Liver (tissue), 3 donors: ENCODE measurements at regions not wholly inside any gene's neighbourhood (a gene's known extent, or its start where the extent isn't known, plus 50 kb on each side); places are given as distances from the start of the nearest gene placed in this dataset.

ENCODE experiments used
- GABPA ChIP-seq, 2 donors: IDR thresholded peaks in 1 of 2; conservative IDR thresholded peaks in 1 of 2; 2 replicates each; pipeline ENCODE4 v1.6.1; 2016; ENCODE audit warnings: antibody characterized with exemption in 2 of 2, mild to moderate bottlenecking in 1 of 2, moderate library complexity in 1 of 2
- RAD21 ChIP-seq, 2 donors: IDR thresholded peaks; 2 replicates each; pipeline ENCODE4 v1.6.1; 2016; ENCODE audit warnings: antibody characterized with exemption in 2 of 2, mild to moderate bottlenecking in 2 of 2
- RXRA ChIP-seq, 2 donors: IDR thresholded peaks; 2 replicates each; pipeline ENCODE4 v1.6.1; 2017 to 2018; ENCODE audit warnings: antibody characterized with exemption in 2 of 2, mild to moderate bottlenecking in 1 of 2
- SP1 ChIP-seq: IDR thresholded peaks from 2 replicates; pipeline ENCODE4 v1.6.1; 2018; ENCODE audit warnings: antibody characterized with exemption, mild to moderate bottlenecking
- TAF1 ChIP-seq: conservative IDR thresholded peaks from 2 replicates; pipeline ENCODE4 v1.6.1; 2016; ENCODE audit warnings: antibody characterized with exemption, mild to moderate bottlenecking
- YY1 ChIP-seq: IDR thresholded peaks from 2 replicates; pipeline ENCODE4 v1.6.1; 2016; ENCODE audit warnings: antibody characterized with exemption, mild to moderate bottlenecking
- TF ChIP-seq, protein P1 (sequence below): fragments of 150-350 bp; IDR thresholded peaks from 2 replicates; pipeline ENCODE4 v1.5.1; 2017; ENCODE audit warnings: improper control_type of control experiment, low read depth, low read length; ENCODE audit not compliant: missing input control
- TF ChIP-seq, protein P2 (sequence below): IDR thresholded peaks from 2 replicates; pipeline ENCODE4 v1.6.1; 2016; ENCODE audit warnings: antibody characterized with exemption, mild to moderate bottlenecking
- TF ChIP-seq, protein P3 (sequence below): IDR thresholded peaks from 2 replicates; pipeline ENCODE4 v1.6.1; 2016; ENCODE audit warnings: antibody characterized with exemption
- TF ChIP-seq, protein P4 (sequence below): IDR thresholded peaks from 2 replicates; pipeline ENCODE4 v1.6.1; 2016; ENCODE audit warnings: antibody characterized with exemption
- TF ChIP-seq, protein P5 (sequence below): IDR thresholded peaks from 2 replicates; pipeline ENCODE4 v1.6.1; 2016; ENCODE audit warnings: antibody characterized with exemption
- donor health status: healthy.
- donor health status: healthy.

DNA sequence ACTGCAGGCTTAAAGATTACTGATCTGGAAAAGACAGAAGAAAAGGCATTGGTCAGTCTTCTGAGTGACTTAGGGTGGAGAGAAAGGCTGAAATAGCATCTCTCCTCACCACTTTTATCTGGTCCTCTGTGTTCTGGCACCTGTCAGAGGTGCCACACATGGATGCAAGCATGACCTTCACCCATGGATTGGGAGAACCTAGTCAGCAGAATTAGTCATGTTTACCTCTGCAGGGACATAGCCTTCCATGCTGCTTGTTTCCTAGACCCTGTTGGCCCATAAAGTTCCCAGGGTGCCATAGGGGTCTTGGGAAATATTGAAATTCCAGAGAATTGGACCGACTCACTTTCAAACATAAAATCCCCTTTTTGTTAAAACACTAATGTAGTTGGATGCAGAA lies 98.4 kb upstream of the KDM5D start:
- TF ChIP-seq, protein P1, sequence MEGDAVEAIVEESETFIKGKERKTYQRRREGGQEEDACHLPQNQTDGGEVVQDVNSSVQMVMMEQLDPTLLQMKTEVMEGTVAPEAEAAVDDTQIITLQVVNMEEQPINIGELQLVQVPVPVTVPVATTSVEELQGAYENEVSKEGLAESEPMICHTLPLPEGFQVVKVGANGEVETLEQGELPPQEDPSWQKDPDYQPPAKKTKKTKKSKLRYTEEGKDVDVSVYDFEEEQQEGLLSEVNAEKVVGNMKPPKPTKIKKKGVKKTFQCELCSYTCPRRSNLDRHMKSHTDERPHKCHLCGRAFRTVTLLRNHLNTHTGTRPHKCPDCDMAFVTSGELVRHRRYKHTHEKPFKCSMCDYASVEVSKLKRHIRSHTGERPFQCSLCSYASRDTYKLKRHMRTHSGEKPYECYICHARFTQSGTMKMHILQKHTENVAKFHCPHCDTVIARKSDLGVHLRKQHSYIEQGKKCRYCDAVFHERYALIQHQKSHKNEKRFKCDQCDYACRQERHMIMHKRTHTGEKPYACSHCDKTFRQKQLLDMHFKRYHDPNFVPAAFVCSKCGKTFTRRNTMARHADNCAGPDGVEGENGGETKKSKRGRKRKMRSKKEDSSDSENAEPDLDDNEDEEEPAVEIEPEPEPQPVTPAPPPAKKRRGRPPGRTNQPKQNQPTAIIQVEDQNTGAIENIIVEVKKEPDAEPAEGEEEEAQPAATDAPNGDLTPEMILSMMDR = no peak
- no peak for TF ChIP-seq GABPA (IDR thresholded peaks at IDR 0.05 in 1 of 2, conservative IDR thresholded peaks at IDR 0.05 in 1 of 2)
- no peak for TF ChIP-seq RXRA (IDR thresholded peaks at IDR 0.05)
- TF ChIP-seq, protein P2, sequence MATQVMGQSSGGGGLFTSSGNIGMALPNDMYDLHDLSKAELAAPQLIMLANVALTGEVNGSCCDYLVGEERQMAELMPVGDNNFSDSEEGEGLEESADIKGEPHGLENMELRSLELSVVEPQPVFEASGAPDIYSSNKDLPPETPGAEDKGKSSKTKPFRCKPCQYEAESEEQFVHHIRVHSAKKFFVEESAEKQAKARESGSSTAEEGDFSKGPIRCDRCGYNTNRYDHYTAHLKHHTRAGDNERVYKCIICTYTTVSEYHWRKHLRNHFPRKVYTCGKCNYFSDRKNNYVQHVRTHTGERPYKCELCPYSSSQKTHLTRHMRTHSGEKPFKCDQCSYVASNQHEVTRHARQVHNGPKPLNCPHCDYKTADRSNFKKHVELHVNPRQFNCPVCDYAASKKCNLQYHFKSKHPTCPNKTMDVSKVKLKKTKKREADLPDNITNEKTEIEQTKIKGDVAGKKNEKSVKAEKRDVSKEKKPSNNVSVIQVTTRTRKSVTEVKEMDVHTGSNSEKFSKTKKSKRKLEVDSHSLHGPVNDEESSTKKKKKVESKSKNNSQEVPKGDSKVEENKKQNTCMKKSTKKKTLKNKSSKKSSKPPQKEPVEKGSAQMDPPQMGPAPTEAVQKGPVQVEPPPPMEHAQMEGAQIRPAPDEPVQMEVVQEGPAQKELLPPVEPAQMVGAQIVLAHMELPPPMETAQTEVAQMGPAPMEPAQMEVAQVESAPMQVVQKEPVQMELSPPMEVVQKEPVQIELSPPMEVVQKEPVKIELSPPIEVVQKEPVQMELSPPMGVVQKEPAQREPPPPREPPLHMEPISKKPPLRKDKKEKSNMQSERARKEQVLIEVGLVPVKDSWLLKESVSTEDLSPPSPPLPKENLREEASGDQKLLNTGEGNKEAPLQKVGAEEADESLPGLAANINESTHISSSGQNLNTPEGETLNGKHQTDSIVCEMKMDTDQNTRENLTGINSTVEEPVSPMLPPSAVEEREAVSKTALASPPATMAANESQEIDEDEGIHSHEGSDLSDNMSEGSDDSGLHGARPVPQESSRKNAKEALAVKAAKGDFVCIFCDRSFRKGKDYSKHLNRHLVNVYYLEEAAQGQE = no peak
- TF ChIP-seq, protein P3, sequence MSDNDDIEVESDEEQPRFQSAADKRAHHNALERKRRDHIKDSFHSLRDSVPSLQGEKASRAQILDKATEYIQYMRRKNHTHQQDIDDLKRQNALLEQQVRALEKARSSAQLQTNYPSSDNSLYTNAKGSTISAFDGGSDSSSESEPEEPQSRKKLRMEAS = no peak
- TF ChIP-seq, protein P4, sequence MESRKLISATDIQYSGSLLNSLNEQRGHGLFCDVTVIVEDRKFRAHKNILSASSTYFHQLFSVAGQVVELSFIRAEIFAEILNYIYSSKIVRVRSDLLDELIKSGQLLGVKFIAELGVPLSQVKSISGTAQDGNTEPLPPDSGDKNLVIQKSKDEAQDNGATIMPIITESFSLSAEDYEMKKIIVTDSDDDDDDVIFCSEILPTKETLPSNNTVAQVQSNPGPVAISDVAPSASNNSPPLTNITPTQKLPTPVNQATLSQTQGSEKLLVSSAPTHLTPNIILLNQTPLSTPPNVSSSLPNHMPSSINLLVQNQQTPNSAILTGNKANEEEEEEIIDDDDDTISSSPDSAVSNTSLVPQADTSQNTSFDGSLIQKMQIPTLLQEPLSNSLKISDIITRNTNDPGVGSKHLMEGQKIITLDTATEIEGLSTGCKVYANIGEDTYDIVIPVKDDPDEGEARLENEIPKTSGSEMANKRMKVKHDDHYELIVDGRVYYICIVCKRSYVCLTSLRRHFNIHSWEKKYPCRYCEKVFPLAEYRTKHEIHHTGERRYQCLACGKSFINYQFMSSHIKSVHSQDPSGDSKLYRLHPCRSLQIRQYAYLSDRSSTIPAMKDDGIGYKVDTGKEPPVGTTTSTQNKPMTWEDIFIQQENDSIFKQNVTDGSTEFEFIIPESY = no peak
- no peak for TF ChIP-seq SP1
- no peak for TF ChIP-seq YY1
- TF ChIP-seq, protein P5, sequence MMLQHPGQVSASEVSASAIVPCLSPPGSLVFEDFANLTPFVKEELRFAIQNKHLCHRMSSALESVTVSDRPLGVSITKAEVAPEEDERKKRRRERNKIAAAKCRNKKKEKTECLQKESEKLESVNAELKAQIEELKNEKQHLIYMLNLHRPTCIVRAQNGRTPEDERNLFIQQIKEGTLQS = no peak
- TF ChIP-seq TAF1 = no peak
- no peak for TF ChIP-seq RAD21 (IDR thresholded peaks at IDR 0.05)
